NK-92 treated with Interleukin-12 subunit alpha and Interleukin-12 subunit beta, amount 100 ng/mL, for 24 hours (cell line): ENCODE measurements at regions not wholly inside any gene's neighbourhood (a gene's known extent, or its start where the extent isn't known, plus 50 kb on each side); places are given as distances from the start of the nearest gene placed in this dataset.

ENCODE experiments used
- DNase-seq: peaks from one replicate; lab custom pipeline; 2025; lab: John Stamatoyannopoulos, UW

DNA sequence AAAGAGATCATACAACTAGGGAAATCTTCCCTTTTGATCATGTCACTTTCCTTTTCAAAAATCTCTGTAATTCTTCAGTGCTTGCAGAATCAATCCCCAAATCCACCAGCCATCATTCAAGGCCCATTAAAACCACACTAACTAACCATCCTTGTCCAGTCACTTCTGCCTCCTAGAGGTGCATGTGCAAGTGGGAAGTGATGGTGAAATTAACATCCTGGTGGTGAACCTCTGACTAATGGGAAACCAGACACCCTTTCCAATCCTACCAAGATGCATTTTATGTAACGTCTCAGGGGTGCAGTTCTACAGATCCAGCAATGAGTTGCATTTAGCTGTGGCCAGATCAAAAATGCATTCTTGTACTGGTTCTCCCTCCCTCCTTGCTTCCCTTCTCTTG, 341.8 kb downstream of the RAPGEF2 start:
- no peak for DNase-seq

DNA sequence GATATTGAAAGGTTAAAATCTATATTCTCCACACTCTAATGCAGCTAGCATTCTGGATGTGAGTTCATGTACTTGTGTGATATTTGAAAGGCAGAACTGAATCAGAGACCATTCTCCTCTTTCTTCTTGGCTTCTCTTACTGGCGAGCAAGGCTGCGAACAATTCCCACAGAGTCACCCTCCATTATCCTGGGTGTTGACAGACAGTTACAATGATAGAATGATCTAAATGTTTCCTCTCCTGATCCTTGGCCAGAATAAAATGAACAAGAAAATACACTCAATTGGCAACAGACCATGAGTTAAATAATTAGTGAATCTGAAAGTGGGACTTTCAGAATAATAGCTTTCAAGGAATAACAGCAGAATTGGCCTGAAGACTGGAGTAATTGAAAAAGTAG, 342.8 kb downstream of the RAPGEF2 start:
- DNase-seq = no peak

DNA sequence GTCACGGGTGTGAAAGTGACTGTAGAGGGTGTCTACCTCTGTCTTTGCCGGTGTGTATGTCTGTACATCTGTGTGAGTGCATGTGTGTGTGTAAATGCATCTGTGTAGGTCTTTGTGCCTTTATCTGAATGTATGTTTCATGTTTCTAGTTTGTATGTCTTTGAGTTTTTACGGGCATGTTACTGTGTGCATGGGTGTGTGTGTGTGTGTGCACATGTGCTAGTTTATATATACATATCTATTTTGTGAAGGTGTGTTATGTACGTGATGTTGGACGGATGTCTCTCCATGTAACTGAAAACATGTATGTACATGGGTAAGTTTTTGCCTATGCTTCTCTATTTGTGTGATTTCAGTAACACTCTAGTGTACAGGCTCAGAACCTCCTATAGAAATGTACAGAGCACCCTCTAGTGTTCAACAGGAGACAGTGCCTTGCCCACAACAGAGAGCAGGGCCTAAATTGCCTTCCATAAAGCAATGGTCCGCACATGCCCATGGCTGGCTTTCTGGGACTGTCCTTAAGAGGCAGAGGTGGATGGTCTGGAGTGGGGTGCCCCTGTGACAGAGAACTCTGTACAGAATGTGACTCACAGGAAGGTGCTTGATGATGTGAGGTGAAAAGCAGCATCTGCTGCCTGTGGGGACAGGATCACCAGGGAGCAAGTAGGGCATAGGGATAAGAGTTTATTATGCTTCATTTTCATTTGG, 343.5 kb downstream of the RAPGEF2 start:
- peak; percentile 0 for DNase-seq

DNA sequence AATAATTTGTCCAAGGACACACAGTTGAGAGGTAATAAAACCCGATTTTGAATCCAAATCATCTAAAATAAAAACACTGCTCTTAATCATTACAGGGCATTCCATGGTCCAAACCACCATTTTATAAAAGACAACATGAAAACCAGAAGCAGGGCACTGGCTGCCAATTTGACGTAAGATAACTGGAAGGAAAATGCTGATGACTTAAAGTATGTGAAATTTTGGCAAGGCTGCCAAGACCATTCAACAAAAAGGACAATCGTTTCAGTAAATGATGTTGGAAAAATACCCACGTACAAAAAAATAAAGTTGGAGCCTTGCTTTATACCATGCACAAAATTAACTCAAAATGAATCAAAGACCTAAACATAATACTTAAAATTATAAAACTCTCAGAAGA, 344.4 kb downstream of the RAPGEF2 start:
- DNase-seq = no peak

DNA sequence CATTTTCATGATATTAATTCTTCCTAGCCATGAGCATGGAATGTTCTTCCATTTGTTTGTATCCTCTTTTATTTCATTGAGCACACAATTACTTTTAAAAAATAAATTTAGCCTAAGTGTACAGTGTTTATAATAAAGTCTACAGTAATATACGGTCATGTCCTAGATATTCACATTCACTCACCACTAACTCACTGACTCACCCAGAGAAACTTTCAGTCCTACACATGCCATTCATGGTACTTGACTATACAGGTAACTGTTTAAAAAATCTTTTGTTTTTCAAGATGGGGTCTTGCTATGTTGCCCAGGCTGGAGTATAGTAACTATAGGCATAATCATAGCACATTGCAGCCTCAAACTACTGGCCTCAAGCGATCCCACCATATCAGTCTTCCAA, 348.1 kb downstream of the RAPGEF2 start:
- no peak for DNase-seq

DNA sequence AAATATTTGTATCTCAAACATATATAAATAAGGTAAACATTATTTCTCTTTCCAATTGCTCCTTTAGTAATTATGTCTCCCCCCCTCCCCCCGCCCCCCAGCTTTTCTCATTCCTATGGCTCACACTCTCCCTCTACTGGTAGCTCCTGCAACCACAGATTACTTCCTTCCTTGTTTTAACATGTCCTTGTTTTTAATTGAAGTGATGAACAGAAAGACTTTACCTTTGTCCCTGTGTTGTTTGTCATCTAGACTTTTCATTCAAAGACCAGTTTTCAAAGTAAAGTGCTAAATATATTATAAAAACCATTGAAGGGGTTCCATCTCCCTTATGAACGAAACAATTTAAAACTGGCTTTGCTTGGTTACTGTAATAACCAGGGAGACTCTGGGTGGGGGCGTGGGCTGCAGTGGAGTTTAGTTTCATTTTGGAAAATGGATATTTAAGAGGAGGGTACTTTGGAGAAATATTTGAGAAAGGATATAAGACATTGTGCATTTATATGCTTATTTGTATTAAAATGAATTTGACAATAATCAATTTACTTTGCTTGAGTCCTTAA, 352.9 kb downstream of the RAPGEF2 start:
- DNase-seq = no peak

DNA sequence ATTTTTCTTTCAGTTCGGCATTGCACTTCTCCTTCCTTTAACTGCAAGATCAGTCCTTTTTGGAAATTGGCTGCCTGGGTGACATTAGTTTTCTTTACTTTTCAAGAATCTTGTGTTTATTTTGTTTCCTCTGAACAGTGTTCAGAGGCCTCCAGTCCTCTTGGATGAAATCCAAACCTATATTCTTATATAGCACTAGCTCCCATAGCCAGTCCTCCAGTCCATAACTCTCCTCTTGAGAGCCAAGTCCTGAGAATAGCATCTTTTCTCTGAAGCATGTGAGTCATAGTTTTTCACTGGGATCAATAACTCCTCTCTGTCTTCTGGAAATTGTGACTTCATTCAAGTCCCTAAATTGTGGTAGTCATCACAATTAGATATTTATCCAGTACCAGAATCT, 357.5 kb downstream of the RAPGEF2 start:
- DNase-seq = no peak

DNA sequence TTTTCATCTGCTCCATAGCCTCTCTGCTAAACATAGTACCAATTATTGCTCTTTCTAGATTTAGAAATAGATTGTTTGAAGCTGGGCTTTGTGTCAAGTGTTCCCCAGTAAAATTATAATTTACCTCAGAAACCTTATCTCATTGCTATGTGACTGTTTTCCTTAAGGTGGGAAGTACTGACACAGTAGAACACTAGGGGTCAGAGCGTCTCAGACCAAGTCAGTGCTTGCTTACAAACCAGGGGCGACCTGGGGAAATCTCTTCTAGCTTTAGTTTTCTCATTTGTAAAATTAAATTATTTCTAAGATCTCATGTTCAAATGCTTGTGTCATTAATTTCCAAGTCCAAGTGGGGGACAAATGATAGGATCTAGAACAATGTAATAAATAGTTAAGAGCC, 360.4 kb downstream of the RAPGEF2 start:
- no peak for DNase-seq

DNA sequence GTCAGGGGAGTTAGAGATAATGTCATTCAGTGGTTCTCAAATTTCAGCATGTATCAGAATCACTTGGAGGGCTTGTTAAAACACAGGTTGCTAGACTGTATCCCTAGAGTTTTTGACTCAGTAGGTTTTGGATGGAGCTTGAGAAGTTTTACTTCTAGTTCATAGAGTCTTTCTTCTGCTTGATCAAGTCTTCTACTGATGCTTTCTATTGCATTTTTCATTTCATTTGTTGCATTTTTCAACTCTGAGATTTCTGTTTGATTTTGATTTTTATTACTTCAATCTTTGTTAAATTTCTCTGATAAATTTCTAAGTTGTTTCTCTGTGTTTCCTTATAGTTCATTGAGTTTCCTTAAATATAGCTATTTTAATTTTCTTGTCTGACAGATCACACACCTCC, 361.4 kb downstream of the RAPGEF2 start:
- DNase-seq = no peak

DNA sequence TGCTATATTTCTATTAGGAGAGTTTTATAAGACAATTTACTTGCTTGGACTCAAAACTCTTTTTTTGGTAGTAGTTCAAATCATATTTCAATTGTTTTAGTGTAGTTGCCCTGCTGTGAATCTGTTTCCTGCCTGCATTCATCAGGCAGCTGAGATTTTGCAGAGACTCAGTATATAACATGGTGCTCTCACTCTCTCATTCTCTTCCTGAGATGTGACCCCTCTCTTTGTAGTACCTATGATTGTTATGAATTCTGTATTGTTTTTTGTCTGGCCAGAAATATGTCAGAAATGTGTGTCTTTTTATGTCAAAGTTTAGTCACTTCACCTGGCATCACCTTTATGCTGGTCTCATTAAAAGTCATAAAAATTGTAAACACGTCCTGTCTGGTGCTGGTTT, 374.0 kb downstream of the RAPGEF2 start:
- no peak for DNase-seq

DNA sequence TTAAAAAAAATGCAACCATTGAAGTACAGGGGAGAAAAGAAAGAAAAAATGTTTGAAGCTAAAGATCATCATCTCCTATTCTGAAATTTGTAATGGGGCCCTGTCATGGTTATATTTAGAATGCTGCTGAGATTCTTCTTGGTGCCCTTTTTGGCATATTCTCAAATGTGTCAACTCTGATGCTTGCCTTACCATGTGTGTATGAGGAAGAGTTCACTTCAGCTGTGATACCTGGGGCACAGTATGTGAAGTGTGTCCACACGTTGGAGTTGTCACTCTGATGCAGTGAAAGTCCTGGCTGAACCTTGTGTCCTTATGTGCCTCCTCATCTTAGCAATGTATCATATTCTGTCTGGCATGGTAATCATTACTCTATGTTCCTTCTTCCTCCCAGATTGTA, 377.9 kb downstream of the RAPGEF2 start:
- no peak for DNase-seq

DNA sequence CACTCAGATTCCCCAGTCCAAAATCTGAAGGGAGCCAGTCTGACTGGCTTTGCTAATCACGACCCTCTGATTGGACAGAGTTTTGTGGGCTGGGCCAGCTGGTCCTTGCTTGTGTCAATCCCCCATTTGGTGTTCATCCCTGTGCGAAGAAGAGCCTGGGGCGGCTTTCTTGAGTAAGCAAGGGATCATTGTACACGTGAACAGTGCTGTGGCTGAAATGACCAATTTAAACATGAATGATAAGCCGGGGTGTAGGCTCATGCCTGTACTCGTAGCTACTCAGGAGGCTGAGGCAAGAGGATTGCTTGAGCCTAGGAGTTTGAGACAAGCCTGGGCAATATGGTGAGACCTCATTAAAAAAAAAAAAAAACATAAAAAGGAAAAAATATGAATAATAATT, 379.1 kb downstream of the RAPGEF2 start:
- no peak for DNase-seq

DNA sequence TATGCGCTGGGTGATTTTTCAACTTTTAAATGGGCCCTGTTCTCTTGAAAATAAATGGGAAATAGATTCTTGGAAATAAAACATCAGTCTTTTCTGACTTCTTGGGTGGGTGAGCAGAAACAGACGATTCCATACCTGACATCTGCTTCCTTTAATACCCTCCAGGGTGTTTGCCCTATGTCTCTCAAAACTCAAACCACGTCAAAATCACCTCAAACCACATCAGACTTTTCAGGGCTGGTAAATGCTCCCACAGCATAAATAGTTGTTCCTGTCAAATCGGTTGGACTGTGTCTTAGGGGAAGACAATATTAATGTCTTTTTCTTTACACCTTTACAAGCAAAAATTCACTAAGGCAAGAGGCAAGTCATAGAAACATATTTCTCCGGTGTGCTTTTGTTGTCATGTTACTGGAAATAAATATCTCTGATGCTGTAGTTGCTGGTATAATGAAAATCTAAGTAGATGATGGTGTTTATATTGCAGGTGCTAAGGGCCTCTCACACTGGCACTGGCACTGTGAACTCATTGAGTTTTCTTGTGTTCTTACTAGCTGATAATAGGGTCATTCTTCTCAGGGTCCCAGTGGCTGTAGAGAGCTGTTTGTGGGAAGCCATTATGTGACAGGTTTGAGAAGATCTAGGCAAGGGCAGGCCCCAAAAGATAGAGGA, 380.4 kb downstream of the RAPGEF2 start:
- no peak for DNase-seq

DNA sequence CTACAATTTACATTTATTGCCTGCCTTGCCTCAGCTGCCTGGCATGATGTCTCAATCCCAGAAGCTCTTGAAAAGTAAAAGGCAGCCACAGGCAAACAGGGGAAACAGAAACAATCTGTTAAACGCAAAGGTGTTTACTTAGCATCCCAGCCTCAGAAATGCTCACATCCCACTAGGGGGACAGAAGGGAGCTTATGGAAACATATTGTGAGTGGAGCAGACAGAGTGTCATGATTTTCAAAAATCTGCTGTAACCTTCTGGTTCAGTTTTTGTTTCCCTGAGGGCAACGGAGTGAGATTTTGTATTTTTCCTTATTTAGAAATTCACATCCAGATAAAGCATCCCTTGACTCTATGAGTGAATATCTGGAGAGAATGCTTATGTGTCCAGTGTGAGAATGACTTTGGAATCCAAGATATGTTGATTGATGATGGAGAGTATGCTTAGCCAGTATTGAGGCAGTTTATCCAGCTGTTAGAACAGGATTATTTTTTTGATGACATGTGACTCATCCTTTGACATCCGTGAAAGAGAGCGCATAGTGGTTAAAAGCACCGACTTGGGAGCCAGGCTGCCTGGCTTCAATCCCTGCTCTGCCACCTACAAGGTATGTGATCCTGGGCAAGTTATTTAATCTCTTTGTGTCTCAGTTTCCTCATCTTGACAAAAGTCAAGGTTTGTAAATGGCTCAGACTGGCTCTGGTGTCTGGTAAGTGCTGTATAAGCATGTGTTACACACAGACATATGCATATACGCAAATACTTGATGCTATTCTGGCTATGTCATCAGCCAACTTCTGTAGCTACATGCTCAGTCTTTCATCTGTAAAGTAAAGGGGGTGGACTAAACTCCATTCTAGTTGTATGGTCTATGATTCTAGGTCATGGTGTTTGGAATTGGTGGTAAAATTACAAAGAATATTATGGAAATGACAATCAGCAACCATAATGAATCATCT, 381.2 kb downstream of the RAPGEF2 start:
- no peak for DNase-seq

DNA sequence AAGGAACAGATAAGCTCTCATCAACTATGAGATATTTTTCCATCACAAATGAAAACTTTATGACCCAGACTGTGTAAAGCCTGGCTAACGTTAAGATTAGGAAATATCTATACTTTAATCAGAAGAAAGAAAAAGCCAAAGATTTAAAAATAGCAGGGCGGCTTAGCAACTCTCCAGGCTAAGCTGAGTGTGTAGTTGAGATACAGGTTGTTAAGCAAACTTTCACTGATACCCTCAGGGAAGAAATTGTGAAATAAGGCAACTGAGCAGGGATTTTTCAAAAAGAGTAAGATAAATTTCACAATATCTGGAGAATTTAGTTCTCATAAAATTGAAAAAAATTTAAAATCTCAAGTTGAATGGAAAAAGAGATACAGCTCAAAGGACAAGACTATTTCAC, 382.0 kb downstream of the RAPGEF2 start:
- no peak for DNase-seq

DNA sequence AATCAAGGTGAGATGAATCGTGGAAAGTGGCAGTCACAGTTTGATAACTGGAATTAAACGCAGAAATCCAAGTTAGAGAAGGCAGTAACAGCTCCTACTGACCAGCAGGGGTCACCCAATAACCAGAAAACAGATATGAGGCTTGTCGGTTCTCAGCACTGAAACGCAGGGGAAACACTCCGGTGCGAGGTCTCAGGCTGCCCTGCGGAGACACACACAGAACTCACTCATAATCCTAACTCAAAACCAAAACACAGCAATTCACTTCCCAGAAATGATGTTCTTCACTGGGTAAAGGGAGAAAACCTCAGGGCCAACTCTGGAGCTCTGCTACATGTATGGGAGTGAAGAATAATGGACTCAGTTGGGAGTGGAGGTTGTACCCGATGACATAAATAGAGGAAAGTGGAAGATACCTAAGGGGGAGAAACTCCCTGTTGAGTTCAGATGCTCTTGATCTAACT, 384.4 kb downstream of the RAPGEF2 start:
- DNase-seq = peak; percentile 1

DNA sequence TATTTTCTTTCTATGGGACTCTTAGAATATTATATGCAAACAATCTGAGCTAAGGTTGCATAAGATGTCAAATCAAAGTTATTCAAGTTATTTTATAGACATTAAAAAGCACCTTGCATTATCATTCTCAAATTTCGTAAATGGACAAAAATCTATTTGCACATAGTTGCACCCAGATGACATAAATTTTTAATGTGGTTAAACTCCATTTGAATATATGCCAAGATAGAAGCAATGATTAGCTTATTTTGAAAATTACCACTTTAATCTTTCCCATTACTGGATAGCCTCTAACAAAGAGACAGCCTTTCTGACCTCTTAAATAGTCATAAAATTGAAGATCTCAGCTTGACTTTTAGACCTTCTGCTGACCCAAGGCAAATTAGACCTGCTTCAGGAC, 386.8 kb downstream of the RAPGEF2 start:
- DNase-seq = no peak

DNA sequence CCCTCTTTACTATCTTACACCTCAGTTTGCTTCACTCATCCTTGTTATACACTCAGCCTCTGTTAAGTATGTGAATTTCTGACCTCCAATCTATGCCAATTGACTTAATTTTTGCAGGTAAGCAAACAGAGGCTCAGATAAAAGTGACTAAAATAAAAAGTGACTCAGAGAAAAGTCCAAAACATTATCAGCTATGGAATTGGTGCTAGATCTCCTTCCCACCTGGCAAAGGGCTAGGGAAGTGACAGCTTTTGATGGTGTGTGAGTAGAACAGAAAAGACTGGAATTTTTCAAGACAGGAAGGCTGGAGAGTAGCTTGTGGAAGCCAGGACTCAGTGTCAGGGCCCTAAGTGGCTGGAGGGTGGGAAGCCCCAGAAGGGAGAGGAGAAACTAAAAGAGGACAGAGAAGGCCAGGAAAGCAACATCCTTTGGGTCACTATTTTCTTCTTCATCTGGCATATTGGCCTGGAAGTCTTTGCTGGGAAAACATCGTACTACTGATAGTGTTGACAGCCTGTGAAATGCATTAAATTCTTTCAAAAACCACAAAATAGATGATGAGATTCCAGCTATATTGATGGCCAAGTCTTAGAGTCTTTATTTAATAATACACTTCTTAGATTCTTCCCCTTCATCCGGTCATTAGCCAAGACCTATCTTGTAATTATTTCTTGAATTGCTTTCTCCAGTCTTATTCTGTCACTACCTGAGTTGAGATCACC, 392.8 kb downstream of the RAPGEF2 start:
- DNase-seq = no peak

DNA sequence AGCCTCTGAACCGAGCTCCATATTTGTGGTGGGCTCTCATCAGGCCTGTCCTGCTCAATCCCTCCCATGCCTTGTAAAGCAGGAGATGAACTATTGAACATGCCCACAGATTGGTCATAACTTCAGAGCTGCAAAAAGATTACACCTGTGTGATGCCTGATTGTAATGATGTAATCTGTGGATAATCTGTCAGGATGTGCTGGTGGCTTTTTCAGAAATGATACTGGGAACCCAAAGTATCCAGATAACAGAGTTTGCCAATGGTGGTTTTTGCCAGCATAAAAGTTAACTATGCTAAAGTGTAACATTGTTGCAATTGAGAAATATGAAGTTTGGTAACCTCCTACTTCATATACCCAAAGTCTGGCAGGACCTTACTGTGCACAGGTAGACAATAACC, 393.4 kb downstream of the RAPGEF2 start:
- DNase-seq = no peak

DNA sequence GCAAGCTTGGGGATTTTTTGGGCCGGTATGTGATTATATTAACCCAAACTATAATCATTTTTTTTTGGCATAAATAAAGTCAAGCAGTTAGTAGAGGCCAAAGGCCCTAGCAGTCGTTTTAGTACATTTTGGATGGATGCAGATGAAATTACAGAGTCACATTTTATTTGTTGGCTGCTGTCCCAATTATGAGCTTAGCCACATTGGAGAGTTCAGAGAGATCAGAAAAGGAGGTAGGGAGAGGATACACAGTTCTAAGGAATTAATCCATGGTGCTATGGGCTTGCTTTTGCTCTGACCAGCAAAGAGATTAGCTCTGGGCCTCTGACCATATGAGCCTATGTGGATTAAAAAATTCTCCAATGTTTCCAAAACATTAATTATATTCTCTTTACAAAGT, 395.1 kb downstream of the RAPGEF2 start:
- no peak for DNase-seq

DNA sequence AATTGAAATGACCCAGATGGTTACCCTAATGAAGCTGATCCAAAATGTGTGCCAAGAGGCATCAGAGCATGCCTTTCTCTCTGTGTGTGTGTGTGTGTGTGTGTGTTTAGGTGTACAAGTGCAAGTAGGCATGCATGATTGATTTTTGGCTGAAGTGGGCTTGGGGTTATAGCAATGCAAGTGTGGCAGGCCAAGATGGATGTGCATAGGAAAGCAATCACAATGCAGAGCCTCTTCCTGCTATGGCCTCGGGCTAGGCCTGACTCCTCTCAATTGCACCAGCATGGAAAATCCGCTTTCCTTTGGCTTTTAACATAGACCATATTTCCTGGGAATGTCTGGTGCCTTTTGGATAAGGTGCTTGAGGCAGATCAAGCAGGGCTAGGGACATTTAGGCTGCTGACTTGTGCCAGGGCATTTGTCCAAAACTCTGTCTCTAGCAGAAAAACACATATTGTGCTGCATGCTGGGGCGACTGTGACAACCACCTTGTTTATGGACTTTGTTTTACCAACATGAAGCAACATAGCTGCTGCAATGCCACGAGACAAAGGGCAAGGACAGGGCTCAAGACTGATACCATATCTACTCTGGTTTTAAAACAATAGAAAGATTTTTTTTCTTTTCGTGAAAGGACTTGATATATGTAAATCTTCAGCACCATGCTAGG, 395.7 kb downstream of the RAPGEF2 start:
- DNase-seq = no peak
